Stomach (tissue), 8 donors: ENCODE measurements at regions not wholly inside any gene's neighbourhood (a gene's known extent, or its start where the extent isn't known, plus 50 kb on each side); places are given as distances from the start of the nearest gene placed in this dataset.
A peak's percentile ranks its signal among the peaks of the same experiment; 100 is the strongest.
"Not testable (repeated sequence)": the region's sequence is repeated elsewhere in the genome, so short reads cannot be mapped to it uniquely, and the experiment has no call there.

Experiments used
- DNase-seq, 2 donors: peaks; one replicate each; pipeline versions ENCODE4 v3.0.0 to v3.0.0-alpha.2; 2013 to 2019
- H3K27ac ChIP-seq, 5 donors: fragments of 200-600 bp in 4 of 5; sonication (generic) in 4 of 5; one replicate each; pipeline ENCODE4 v1.5.1; 2013 to 2019; ENCODE audit warnings: mild to moderate bottlenecking in 1 of 5, moderate library complexity in 1 of 5
- H3K27me3 ChIP-seq, 3 donors: fragments of 200-600 bp; sonication (generic); one replicate each; pipeline ENCODE4 v1.5.1; 2017 to 2019; ENCODE audit warnings: mixed run types in 1 of 3
- H3K36me3 ChIP-seq, 4 donors: fragments of 200-600 bp; sonication (generic); 1 replicate in 3 of 4; 2 replicates in 1 of 4; pipeline ENCODE4 v1.5.1; 2016 to 2019
- H3K4me1 ChIP-seq, 4 donors: fragments of 200-600 bp; sonication (generic); one replicate each; pipeline ENCODE4 v1.5.1; 2016 to 2019
- H3K4me3 ChIP-seq, 4 donors: fragments of 200-600 bp; sonication (generic) in 3 of 4; one replicate each; pipeline ENCODE4 v1.5.1; 2016 to 2019; ENCODE audit warnings: mild to moderate bottlenecking in 1 of 4
- H3K9me3 ChIP-seq, 4 donors: fragments of 200-600 bp; sonication (generic); one replicate each; pipeline ENCODE4 v1.5.1; 2016 to 2019
- CTCF ChIP-seq, 7 experiments: fragments of 450-650 bp in 4 of 7; fragments of 200-600 bp in 3 of 7; sonication (generic) in 3 of 7; IDR thresholded peaks; one replicate each; pipeline ENCODE4 v1.5.1; 2016 to 2019; ENCODE audit warnings: antibody characterized with exemption in 7 of 7, control low read depth in 2 of 7, mild to moderate bottlenecking in 1 of 7
- EP300 ChIP-seq: sonication (generic); formaldehyde crosslinking; IDR thresholded peaks from one replicate; pipeline ENCODE4 v1.6.1; 2017; ENCODE audit warnings: antibody characterized with exemption
- POLR2A ChIP-seq, 4 donors: fragments of 450-650 bp; IDR thresholded peaks; one replicate each; pipeline ENCODE4 v1.6.1; 2016; ENCODE audit warnings: antibody characterized with exemption in 4 of 4, control low read depth in 2 of 4, mild to moderate bottlenecking in 1 of 4, moderate library complexity in 1 of 4
- POLR2AphosphoS5 ChIP-seq, 3 donors: sonication (generic); formaldehyde crosslinking; IDR thresholded peaks; one replicate each; pipeline ENCODE4 v1.6.1; 2016; ENCODE audit warnings: antibody characterized with exemption in 3 of 3
- WGBS, 5 donors: extraction: QIAGEN DNeasy Blood & Tissue Kit in 3 of 5; methylation state at CpG; one replicate each; pipeline versions ENCODE4 v1.1.5 to v1.1.7; 2013 to 2018; 5-methylcytosine and 5-hydroxymethylcytosine counted together
- intact Hi-C: fragments of 100-400 bp; cut with DNase I; formaldehyde crosslinking; loops from one replicate; pipeline ENCODE4 v1.15.1; 2023; ENCODE audit warnings: low total_unique reads
- donor health status: healthy with polysubstance abuse.
- donor health status: Bipolar disorder and iron deficiency.
- donor health status: healthy.

DNA sequence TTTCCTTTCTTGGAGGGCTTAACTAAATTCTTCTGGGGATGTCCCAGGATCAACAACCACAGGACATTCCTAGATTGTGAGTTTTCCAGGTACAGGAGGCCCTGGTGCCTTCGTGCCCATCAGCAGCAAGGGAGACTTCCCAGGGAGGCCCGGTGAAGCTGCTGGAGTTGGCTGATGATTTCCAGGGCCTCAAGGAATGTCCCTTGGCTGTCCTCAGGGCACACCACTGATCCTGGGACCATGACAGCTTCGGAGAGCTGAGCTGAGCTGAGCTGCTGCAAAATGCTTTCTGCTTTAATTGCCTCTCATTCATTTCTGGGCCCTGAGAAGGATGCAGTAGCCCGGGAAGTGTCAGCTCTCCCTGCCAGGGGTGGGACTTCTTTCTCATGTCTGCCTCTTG lies 79.4 kb upstream of the ALDH3B2 start:
- intact Hi-C loops, H3K4me1 ChIP-seq, DNase-seq, H3K27me3 ChIP-seq, H3K4me3 ChIP-seq, H3K27ac ChIP-seq, H3K36me3 ChIP-seq, H3K9me3 ChIP-seq: not testable (repeated sequence)
- 61 to 76% (median 66%) methylated on average over 3 to 4 of the region's 4 CpGs for WGBS, 5 donors

DNA sequence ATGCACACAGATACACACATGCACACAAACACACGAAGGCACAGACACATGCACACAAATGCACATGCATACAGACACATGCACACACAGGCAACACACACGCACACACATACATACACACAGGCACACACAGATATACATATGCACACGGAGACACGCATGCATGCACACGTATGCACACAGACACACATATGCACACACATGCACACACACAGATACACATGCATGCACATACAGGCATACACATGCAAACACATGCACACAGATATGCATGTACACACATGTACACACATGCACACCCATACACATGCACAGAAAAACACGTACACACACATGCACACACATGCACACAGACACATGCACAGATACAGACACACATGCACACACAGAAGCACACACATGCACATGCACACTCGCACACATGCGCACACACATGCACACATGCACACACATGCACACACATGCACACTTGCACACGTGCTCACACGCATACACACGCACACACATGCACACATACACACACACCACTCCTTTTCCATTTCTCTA lies 70.8 kb upstream of the ALDH3B2 start:
- Histone ChIP-seq H3K9me3 (no peaks in the 10 kb centered on the region), H3K27ac (no peak overlapping the region), H3K4me3 (no peak overlapping the region), H3K27me3 (no peaks in the 10 kb centered on the region), H3K4me1 (no peaks in the 10 kb centered on the region), H3K36me3 (no peaks in the 10 kb centered on the region)
- DNase-seq = no peak
- intact Hi-C loops = no loop called here
- WGBS, 5 donors = 64 to 96% (median 86%) methylated on average over 9 to 11 of the region's 11 CpGs
- TF ChIP-seq EP300 = no peak
- no peak for TF ChIP-seq POLR2AphosphoS5 (IDR thresholded peaks at IDR 0.05)
- TF ChIP-seq POLR2A (IDR thresholded peaks at IDR 0.05) = no peak
- TF ChIP-seq CTCF (IDR thresholded peaks at IDR 0.05) = no peak

DNA sequence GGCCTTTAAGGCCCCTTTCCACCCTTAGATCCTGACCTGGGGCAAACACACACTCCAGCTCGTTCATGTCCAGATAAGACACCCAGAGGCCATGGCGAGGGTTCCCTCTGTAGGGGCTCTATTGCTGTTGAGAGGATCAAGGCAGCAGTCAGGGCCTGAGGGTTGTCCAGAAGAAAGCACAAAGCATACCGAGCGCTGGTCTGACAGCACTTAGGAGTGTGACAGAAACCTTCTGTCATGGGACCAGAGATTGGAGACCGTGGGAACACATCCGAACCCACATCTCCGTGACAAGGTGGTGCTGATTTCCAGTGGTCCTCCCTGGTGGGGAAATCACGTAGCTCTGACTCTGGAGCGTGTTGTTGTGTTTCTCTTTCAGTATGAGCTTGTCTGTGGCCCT lies 69.8 kb upstream of the ALDH3B2 start:
- 78 to 85% (median 83%) methylated on average over 6 to 9 of the region's 9 CpGs for WGBS, 5 donors
- H3K27me3 ChIP-seq, H3K4me1 ChIP-seq, intact Hi-C loops, H3K36me3 ChIP-seq, H3K27ac ChIP-seq, DNase-seq, H3K4me3 ChIP-seq, H3K9me3 ChIP-seq: not testable (repeated sequence)

- intact Hi-C loops, H3K4me1 ChIP-seq, H3K27ac ChIP-seq, H3K27me3 ChIP-seq, H3K9me3 ChIP-seq, H3K4me3 ChIP-seq, H3K36me3 ChIP-seq, DNase-seq: not testable (repeated sequence)
- 84 to 88% (median 85%) methylated on average over 11 to 13 of the region's 14 CpGs for WGBS, 5 donors
Measured at GRCh38 chr11:67738231-67738630, 63.8 kb upstream of the ALDH3B2 start.

GRCh38 chr11:67737562-67738080 lies 63.2 kb upstream of the ALDH3B2 start:
- WGBS, 5 donors = 77 to 87% (median 79%) methylated on average over 9 of the region's 9 CpGs
- not testable (repeated sequence) for H3K36me3 ChIP-seq

GRCh38 chr11:67732045-67732787 lies 57.8 kb upstream of the ALDH3B2 start:
- WGBS, 5 donors = 18 to 29% (median 20%) methylated on average over 30 to 42 of the region's 42 CpGs
- Histone ChIP-seq H3K9me3 (no peaks in the 10 kb centered on the region), H3K4me3 (peak overlapping the region in 3 of 4 donors; percentile 13 to 34 (median 25))

More at GRCh38 chr11:67737562-67738080, 63.2 kb upstream of the ALDH3B2 start:
- H3K27ac ChIP-seq, H3K4me1 ChIP-seq, H3K9me3 ChIP-seq, DNase-seq, intact Hi-C loops, H3K4me3 ChIP-seq: not testable (repeated sequence)
- peaks cover 0 to 13% (median 0%) of the 10 kb centered on the region in 3 donors for H3K27me3 ChIP-seq

More at GRCh38 chr11:67732045-67732787, 57.8 kb upstream of the ALDH3B2 start:
- H3K4me1 ChIP-seq = peaks cover 0 to 16% (median 5%) of the 10 kb centered on the region in 4 donors
- DNase-seq = peak in 1 of 2 donors; percentile 58
- H3K27me3 ChIP-seq = peaks cover 0 to 18% (median 6%) of the 10 kb centered on the region in 3 donors
- no peaks in the 10 kb centered on the region for H3K36me3 ChIP-seq
- TF ChIP-seq POLR2A (IDR thresholded peaks at IDR 0.05) = no peak
- peak in 2 of 7 experiments; percentile 12 to 17 for TF ChIP-seq CTCF (IDR thresholded peaks at IDR 0.05)
- TF ChIP-seq EP300 = no peak
- intact Hi-C loops = no loop called here
- H3K27ac ChIP-seq = no peak overlapping the region
